ENCODE measurements at regions not wholly inside any gene's neighbourhood (a gene's known extent, or its start where the extent isn't known, plus 50 kb on each side); places are given as distances from the start of the nearest gene placed in this dataset.

GRCh38 chr12:89864411-89864810 lies 155.8 kb upstream of the ATP2B1 start:
- TF ChIP-seq CTCF (IDR thresholded peaks at IDR 0.05; ENCODE audit: low read depth, low read length, missing control alignments) = no peak
- no peak overlapping the region for H3K4me3 ChIP-seq (replicated peaks; ENCODE audit: low read depth, low read length)
- no peak for DNase-seq (ENCODE audit: extremely low read depth, low read depth)

- H3K4me3 ChIP-seq (replicated peaks; ENCODE audit: low read depth, low read length) = no peak overlapping the region
- no peak for TF ChIP-seq CTCF (IDR thresholded peaks at IDR 0.05; ENCODE audit: low read depth, low read length, missing control alignments)
- no peak for DNase-seq (ENCODE audit: extremely low read depth, low read depth)
These were observed 155.3 kb upstream of the ATP2B1 start for GRCh38 chr12:89863968-89864367.

GRCh38 chr12:89863493-89863938 lies 154.9 kb upstream of the ATP2B1 start:
- DNase-seq (ENCODE audit: extremely low read depth, low read depth) = no peak
- no peak overlapping the region for H3K4me3 ChIP-seq (replicated peaks; ENCODE audit: low read depth, low read length)
- TF ChIP-seq CTCF (IDR thresholded peaks at IDR 0.05; ENCODE audit: low read depth, low read length, missing control alignments) = no peak

GRCh38 chr12:89862511-89863445 lies 154.1 kb upstream of the ATP2B1 start:
- no peak for DNase-seq (ENCODE audit: extremely low read depth, low read depth)
- TF ChIP-seq CTCF (IDR thresholded peaks at IDR 0.05; ENCODE audit: low read depth, low read length, missing control alignments) = no peak
- no peak overlapping the region for H3K4me3 ChIP-seq (replicated peaks; ENCODE audit: low read depth, low read length)

- no peak for DNase-seq (ENCODE audit: extremely low read depth, low read depth)
- no peak overlapping the region for H3K4me3 ChIP-seq (replicated peaks; ENCODE audit: low read depth, low read length)
- no peak for TF ChIP-seq CTCF (IDR thresholded peaks at IDR 0.05; ENCODE audit: low read depth, low read length, missing control alignments)
These were observed 152.4 kb upstream of the ATP2B1 start for GRCh38 chr12:89861086-89861485.

- no peak for TF ChIP-seq CTCF (IDR thresholded peaks at IDR 0.05; ENCODE audit: low read depth, low read length, missing control alignments)
- DNase-seq (ENCODE audit: extremely low read depth, low read depth) = no peak
These were observed 151.0 kb upstream of the ATP2B1 start for GRCh38 chr12:89859508-89860220.

More at GRCh38 chr12:89859508-89860220, 151.0 kb upstream of the ATP2B1 start:
- no peak overlapping the region for H3K4me3 ChIP-seq (replicated peaks; ENCODE audit: low read depth, low read length)
